GM23338 (cell line): ENCODE measurements at regions not wholly inside any gene's neighbourhood (a gene's known extent, or its start where the extent isn't known, plus 50 kb on each side); places are given as distances from the start of the nearest gene placed in this dataset.

Experiments used
- CREB1 ChIP-seq: fragments of 250-450 bp; sonication (Bioruptor Pico); IDR thresholded peaks from 2 replicates; pipeline ENCODE4 v1.5.0; 2020; ENCODE audit warnings: low read depth, mild to moderate bottlenecking, moderate library complexity
- EZH2 ChIP-seq: fragments of 200-600 bp; sonication (generic); IDR thresholded peaks from one replicate; pipeline ENCODE4 v1.8.0; 2017; ENCODE audit warnings: antibody characterized with exemption, mild to moderate bottlenecking, low read depth; ENCODE audit not compliant: unreplicated experiment
- EZH2phosphoT487 ChIP-seq: fragments of 200-600 bp; sonication (generic); IDR thresholded peaks from one replicate; pipeline ENCODE4 v1.8.1; 2018; ENCODE audit warnings: antibody characterized with exemption; ENCODE audit not compliant: unreplicated experiment
- NANOG ChIP-seq: IDR thresholded peaks from 2 replicates; pipeline ENCODE4 v1.6.1; 2016; ENCODE audit warnings: antibody characterized with exemption, borderline replicate concordance
- POLR2AphosphoS5 ChIP-seq: IDR thresholded peaks from 2 replicates; pipeline ENCODE4 v1.6.1; 2016; ENCODE audit warnings: antibody characterized with exemption, low read depth
- TF ChIP-seq, protein P1 (sequence below), 2 experiments: fragments of 200-600 bp in 1 of 2; sonication (generic) in 1 of 2; conservative IDR thresholded peaks; 2 replicates each; pipeline versions ENCODE4 v1.5.1 to v1.6.1; 2016 to 2017; ENCODE audit warnings: antibody characterized with exemption in 2 of 2, low read depth in 2 of 2, mild to moderate bottlenecking in 2 of 2, moderate library complexity in 1 of 2
- TF ChIP-seq, protein P2 (sequence below): IDR thresholded peaks from one replicate; pipeline ENCODE4 v1.6.1; 2018; ENCODE audit warnings: antibody characterized with exemption; ENCODE audit not compliant: unreplicated experiment

- TF ChIP-seq, protein P1, sequence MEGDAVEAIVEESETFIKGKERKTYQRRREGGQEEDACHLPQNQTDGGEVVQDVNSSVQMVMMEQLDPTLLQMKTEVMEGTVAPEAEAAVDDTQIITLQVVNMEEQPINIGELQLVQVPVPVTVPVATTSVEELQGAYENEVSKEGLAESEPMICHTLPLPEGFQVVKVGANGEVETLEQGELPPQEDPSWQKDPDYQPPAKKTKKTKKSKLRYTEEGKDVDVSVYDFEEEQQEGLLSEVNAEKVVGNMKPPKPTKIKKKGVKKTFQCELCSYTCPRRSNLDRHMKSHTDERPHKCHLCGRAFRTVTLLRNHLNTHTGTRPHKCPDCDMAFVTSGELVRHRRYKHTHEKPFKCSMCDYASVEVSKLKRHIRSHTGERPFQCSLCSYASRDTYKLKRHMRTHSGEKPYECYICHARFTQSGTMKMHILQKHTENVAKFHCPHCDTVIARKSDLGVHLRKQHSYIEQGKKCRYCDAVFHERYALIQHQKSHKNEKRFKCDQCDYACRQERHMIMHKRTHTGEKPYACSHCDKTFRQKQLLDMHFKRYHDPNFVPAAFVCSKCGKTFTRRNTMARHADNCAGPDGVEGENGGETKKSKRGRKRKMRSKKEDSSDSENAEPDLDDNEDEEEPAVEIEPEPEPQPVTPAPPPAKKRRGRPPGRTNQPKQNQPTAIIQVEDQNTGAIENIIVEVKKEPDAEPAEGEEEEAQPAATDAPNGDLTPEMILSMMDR (conservative IDR thresholded peaks at IDR 0.05; ENCODE audit: low read depth in 2 of 2): no peak
- TF ChIP-seq EZH2: no peak
- no peak for TF ChIP-seq NANOG
- TF ChIP-seq POLR2AphosphoS5: no peak
- TF ChIP-seq, protein P2, sequence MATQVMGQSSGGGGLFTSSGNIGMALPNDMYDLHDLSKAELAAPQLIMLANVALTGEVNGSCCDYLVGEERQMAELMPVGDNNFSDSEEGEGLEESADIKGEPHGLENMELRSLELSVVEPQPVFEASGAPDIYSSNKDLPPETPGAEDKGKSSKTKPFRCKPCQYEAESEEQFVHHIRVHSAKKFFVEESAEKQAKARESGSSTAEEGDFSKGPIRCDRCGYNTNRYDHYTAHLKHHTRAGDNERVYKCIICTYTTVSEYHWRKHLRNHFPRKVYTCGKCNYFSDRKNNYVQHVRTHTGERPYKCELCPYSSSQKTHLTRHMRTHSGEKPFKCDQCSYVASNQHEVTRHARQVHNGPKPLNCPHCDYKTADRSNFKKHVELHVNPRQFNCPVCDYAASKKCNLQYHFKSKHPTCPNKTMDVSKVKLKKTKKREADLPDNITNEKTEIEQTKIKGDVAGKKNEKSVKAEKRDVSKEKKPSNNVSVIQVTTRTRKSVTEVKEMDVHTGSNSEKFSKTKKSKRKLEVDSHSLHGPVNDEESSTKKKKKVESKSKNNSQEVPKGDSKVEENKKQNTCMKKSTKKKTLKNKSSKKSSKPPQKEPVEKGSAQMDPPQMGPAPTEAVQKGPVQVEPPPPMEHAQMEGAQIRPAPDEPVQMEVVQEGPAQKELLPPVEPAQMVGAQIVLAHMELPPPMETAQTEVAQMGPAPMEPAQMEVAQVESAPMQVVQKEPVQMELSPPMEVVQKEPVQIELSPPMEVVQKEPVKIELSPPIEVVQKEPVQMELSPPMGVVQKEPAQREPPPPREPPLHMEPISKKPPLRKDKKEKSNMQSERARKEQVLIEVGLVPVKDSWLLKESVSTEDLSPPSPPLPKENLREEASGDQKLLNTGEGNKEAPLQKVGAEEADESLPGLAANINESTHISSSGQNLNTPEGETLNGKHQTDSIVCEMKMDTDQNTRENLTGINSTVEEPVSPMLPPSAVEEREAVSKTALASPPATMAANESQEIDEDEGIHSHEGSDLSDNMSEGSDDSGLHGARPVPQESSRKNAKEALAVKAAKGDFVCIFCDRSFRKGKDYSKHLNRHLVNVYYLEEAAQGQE: no peak
- no peak for TF ChIP-seq EZH2phosphoT487
- no peak for TF ChIP-seq CREB1
Observed at GRCh38 chr7:22666732-22667131, 60.3 kb upstream of the IL6 start.
